ENCODE measurements at regions not wholly inside any gene's neighbourhood (a gene's known extent, or its start where the extent isn't known, plus 50 kb on each side); places are given as distances from the start of the nearest gene placed in this dataset.

DNA sequence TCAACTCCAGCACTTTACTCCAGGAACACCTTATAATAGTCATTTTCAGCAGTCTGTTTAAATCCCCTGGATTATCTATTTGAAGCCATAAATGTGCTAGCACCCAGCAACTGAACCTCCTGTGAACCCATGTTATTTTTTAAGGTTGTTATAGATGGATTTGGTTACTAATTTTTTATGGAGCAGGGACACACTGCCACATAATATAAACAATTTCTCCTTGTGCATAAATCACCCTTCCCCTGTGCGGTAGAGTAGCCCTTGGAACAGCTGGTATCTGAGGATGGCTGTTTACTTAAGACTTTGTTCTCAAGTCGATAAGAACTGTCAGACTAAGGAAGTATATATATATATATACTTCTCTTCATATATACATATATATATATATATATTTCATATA lies 367.4 kb downstream of the EPHA4 start:
- peaks cover 36% of the 10 kb centered on the region for H3K4me1 Mint-ChIP-seq
- H3K9me3 Mint-ChIP-seq, result no peaks in the 10 kb centered on the region
- ATAC-seq (no peak), DNase-seq (ENCODE audit: low spot score) (no peak)
- ChIA-PET POLR2A (no interaction called here), CTCF (no interaction called here)
- no peak for TF ChIP-seq GABPB1 (CRISPR knock-in tag; IDR thresholded peaks at IDR 0.05)
- TF ChIP-seq ZNF416 (CRISPR knock-in tag; IDR thresholded peaks at IDR 0.05), result no peak
- TF ChIP-seq, protein P1, sequence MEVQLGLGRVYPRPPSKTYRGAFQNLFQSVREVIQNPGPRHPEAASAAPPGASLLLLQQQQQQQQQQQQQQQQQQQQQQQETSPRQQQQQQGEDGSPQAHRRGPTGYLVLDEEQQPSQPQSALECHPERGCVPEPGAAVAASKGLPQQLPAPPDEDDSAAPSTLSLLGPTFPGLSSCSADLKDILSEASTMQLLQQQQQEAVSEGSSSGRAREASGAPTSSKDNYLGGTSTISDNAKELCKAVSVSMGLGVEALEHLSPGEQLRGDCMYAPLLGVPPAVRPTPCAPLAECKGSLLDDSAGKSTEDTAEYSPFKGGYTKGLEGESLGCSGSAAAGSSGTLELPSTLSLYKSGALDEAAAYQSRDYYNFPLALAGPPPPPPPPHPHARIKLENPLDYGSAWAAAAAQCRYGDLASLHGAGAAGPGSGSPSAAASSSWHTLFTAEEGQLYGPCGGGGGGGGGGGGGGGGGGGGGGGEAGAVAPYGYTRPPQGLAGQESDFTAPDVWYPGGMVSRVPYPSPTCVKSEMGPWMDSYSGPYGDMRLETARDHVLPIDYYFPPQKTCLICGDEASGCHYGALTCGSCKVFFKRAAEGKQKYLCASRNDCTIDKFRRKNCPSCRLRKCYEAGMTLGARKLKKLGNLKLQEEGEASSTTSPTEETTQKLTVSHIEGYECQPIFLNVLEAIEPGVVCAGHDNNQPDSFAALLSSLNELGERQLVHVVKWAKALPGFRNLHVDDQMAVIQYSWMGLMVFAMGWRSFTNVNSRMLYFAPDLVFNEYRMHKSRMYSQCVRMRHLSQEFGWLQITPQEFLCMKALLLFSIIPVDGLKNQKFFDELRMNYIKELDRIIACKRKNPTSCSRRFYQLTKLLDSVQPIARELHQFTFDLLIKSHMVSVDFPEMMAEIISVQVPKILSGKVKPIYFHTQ (CRISPR knock-in tag; IDR thresholded peaks at IDR 0.05), result no peak
- no peak overlapping the region for H3K4me3 Mint-ChIP-seq
- H3K27me3 Mint-ChIP-seq (ENCODE audit: low read depth), result no peaks in the 10 kb centered on the region
- no peak overlapping the region for H3K27ac Mint-ChIP-seq
- no peaks in the 10 kb centered on the region for H3K36me3 Mint-ChIP-seq

GRCh38 chr2:221205103-221205673 lies 366.9 kb downstream of the EPHA4 start:
- ChIA-PET POLR2A (no interaction called here), CTCF (no interaction called here)
- Mint-ChIP-seq H3K36me3 (no peaks in the 10 kb centered on the region), H3K4me1 (peaks cover 31% of the 10 kb centered on the region), H3K4me3 (no peak overlapping the region), H3K9me3 (no peaks in the 10 kb centered on the region), H3K27ac (no peak overlapping the region), H3K27me3 (ENCODE audit: low read depth) (no peaks in the 10 kb centered on the region)
- ATAC-seq (no peak), DNase-seq (ENCODE audit: low spot score) (no peak)
- TF ChIP-seq ZNF263 (CRISPR knock-in tag; IDR thresholded peaks at IDR 0.05; ENCODE audit: low read depth) (no peak), E2F5 (CRISPR knock-in tag; IDR thresholded peaks at IDR 0.05) (no peak), MAX (CRISPR knock-in tag; IDR thresholded peaks at IDR 0.05) (no peak), ETV6 (CRISPR knock-in tag; IDR thresholded peaks at IDR 0.05) (no peak), SMAD4 (CRISPR knock-in tag; IDR thresholded peaks at IDR 0.05) (no peak), GRHL2 (CRISPR knock-in tag; IDR thresholded peaks at IDR 0.05; ENCODE audit: insufficient replicate concordance, severe bottlenecking) (no peak), FOXJ3 (CRISPR knock-in tag; IDR thresholded peaks at IDR 0.05; ENCODE audit: borderline replicate concordance) (no peak), PRDM15 (CRISPR knock-in tag; IDR thresholded peaks at IDR 0.05) (no peak), ATF1 (CRISPR knock-in tag; IDR thresholded peaks at IDR 0.05) (no peak), HMGA2 (CRISPR knock-in tag; IDR thresholded peaks at IDR 0.05) (no peak)
- TF ChIP-seq, protein P2, sequence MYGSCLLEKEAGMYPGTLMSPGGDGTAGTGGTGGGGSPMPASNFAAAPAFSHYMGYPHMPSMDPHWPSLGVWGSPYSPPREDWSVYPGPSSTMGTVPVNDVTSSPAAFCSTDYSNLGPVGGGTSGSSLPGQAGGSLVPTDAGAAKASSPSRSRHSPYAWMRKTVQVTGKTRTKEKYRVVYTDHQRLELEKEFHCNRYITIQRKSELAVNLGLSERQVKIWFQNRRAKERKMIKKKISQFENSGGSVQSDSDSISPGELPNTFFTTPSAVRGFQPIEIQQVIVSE (CRISPR knock-in tag; IDR thresholded peaks at IDR 0.05; ENCODE audit: borderline replicate concordance), result no peak

GRCh38 chr2:221210686-221211085 lies 361.4 kb downstream of the EPHA4 start:
- Mint-ChIP-seq H3K27ac (no peak overlapping the region), H3K4me3 (no peak overlapping the region), H3K36me3 (no peaks in the 10 kb centered on the region), H3K4me1 (peaks cover 11% of the 10 kb centered on the region), H3K27me3 (ENCODE audit: low read depth) (no peaks in the 10 kb centered on the region), H3K9me3 (no peaks in the 10 kb centered on the region)
- ChIA-PET POLR2A (interaction anchor here (1.2 kb wide), 1 partner anchor 10 kb away, joined by 3 read pairs; no protein-coding TSS in a partner anchor), CTCF (no interaction called here)
- no peak for DNase-seq (ENCODE audit: low spot score)
- no peak for ATAC-seq
- TF ChIP-seq E2F5 (CRISPR knock-in tag; IDR thresholded peaks at IDR 0.05) (no peak), IRF2 (CRISPR knock-in tag; IDR thresholded peaks at IDR 0.05; ENCODE audit: borderline replicate concordance, low read depth) (no peak), RORB (CRISPR knock-in tag; IDR thresholded peaks at IDR 0.05) (no peak), ZNF121 (CRISPR knock-in tag; IDR thresholded peaks at IDR 0.05) (no peak), EMX1 (CRISPR knock-in tag; IDR thresholded peaks at IDR 0.05) (no peak), SMAD4 (CRISPR knock-in tag; IDR thresholded peaks at IDR 0.05) (no peak), ZBTB21 (CRISPR knock-in tag; IDR thresholded peaks at IDR 0.05; ENCODE audit: borderline replicate concordance) (no peak)
- TF ChIP-seq, protein P3, sequence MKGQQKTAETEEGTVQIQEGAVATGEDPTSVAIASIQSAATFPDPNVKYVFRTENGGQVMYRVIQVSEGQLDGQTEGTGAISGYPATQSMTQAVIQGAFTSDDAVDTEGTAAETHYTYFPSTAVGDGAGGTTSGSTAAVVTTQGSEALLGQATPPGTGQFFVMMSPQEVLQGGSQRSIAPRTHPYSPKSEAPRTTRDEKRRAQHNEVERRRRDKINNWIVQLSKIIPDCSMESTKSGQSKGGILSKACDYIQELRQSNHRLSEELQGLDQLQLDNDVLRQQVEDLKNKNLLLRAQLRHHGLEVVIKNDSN (CRISPR knock-in tag; IDR thresholded peaks at IDR 0.05), result no peak

Measured in WTC11 (cell line).